Left ventricle myocardium superior (tissue), 1 donor: ENCODE measurements at regions not wholly inside any gene's neighbourhood (a gene's known extent, or its start where the extent isn't known, plus 50 kb on each side); places are given as distances from the start of the nearest gene placed in this dataset.

Experiments
- ATAC-seq: fragments of 200-7000 bp; cut with Tn5 transposase; one replicate; pipeline ENCODE4 v1.9.1; 2020; ENCODE audit warnings: mild to moderate bottlenecking, moderate library complexity
- DNase-seq: peaks from one replicate; pipeline ENCODE4 v3.0.0-alpha.2; 2020
- intact Hi-C: fragments of 100-400 bp; cut with micrococcal nuclease; formaldehyde crosslinking; loops from one replicate; pipeline ENCODE4 v1.11.0; 2022
- donor health status: DM: no; HTN: yes; CAD: no; lungs with severe emphysema.

- DNase-seq (no peak), ATAC-seq (no peak)
- intact Hi-C loops: no loop called here
Observed at GRCh38 chr9:107224252-107224651, 58.8 kb upstream of the RAD23B start.

DNA sequence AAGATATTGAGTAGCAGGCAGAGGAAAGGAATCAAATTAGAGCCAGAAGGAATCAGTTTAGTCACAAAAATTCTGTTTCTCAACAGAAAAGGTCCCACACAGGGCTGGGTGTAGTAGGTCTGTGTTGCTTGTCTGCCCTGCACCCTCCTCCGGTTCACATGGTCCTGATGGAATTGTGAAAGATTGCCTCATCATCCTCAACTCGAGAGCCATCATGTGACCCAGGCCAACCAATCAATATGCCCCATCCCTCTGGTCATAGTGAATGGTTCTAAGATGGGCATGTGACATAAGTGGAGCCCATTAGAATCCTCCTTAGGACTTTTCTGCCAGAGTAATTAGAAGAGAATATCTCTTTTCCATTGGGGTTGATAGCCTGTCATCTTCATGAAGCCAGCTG lies 56.7 kb upstream of the RAD23B start:
- no peak for ATAC-seq
- no peak for DNase-seq
- intact Hi-C loops: no loop called here

GRCh38 chr9:107227774-107228173 lies 55.3 kb upstream of the RAD23B start:
- DNase-seq (no peak), ATAC-seq (no peak)
- intact Hi-C loops: no loop called here

- ATAC-seq: no peak
- DNase-seq: no peak
- intact Hi-C loops: no loop called here
Observed at GRCh38 chr9:107228496-107229039, 54.5 kb upstream of the RAD23B start.

GRCh38 chr9:107229241-107229741 lies 53.8 kb upstream of the RAD23B start:
- intact Hi-C loops: no loop called here
- no peak for DNase-seq
- ATAC-seq: no peak
